RWPE1 (cell line): ENCODE measurements at regions not wholly inside any gene's neighbourhood (a gene's known extent, or its start where the extent isn't known, plus 50 kb on each side); places are given as distances from the start of the nearest gene placed in this dataset.

ENCODE experiments used
- CTCF ChIA-PET: fragments of 350-600 bp; sonication (Branson Sonifier 250); formaldehyde crosslinking; extraction: SDS; loops from one replicate; lab custom pipeline; 2021; lab: Yijun Ruan, JAX
- POLR2A ChIA-PET: fragments of 400-600 bp; formaldehyde crosslinking; extraction: SDS; loops from one replicate; lab custom pipeline; 2020; ENCODE audit warnings: antibody characterized with exemption; ENCODE audit not compliant: low non-redundant PET; lab: Yijun Ruan, JAX
- DNase-seq: peaks from one replicate; pipeline ENCODE4 v3.0.0; 2012; ENCODE audit warnings: low spot score
- H3K27ac ChIP-seq: fragments of 450-650 bp; 2 replicates; pipeline ENCODE4 v1.5.1; 2017
- TF ChIP-seq, protein P1 (sequence below): fragments of 450-650 bp; conservative IDR thresholded peaks from 2 replicates; pipeline ENCODE4 v1.5.1; 2017; ENCODE audit warnings: low read depth, mild to moderate bottlenecking

DNA sequence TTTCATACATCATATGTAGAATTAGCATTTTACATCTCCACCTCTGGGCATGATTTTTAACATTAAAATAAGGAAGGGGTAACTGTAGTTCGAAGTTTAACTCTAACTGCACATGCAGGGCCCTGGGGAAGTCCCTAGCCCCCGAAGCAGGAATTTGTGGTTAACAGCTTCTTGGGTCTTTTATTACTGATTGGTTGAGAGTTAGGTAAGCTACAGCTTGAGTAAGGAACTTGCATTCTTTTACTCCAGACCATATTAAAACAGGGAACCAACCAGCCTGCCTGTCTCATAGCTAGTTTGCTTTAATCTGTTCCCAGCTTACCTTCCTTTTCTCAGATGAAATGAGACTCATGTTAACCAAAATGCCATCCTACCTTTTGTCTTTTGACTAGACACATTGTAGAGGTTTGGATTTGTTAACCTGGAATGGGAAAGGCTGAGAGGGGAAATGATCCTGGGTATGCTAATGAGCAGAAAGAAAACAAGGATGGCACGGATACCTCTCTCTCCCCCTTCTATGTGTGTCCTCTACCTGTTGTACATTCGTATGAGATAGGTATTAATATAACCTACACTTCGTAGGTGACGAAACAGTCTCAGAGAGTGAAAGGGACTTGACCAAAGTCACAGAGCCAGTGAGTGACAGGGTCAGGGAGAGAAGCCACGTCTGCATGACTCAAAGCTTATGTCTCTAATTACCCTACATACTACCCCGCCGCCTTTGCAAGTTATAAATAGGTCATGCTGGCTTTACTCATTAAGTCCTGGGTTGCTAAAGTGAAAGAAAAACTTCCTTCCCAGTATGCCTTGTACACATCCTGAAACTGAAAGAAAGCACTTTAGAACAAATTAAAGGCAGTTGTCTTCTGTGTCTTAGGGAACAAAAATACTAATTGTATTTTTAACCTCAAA lies 119.5 kb upstream of the AFF2 start:
- TF ChIP-seq, protein P1, sequence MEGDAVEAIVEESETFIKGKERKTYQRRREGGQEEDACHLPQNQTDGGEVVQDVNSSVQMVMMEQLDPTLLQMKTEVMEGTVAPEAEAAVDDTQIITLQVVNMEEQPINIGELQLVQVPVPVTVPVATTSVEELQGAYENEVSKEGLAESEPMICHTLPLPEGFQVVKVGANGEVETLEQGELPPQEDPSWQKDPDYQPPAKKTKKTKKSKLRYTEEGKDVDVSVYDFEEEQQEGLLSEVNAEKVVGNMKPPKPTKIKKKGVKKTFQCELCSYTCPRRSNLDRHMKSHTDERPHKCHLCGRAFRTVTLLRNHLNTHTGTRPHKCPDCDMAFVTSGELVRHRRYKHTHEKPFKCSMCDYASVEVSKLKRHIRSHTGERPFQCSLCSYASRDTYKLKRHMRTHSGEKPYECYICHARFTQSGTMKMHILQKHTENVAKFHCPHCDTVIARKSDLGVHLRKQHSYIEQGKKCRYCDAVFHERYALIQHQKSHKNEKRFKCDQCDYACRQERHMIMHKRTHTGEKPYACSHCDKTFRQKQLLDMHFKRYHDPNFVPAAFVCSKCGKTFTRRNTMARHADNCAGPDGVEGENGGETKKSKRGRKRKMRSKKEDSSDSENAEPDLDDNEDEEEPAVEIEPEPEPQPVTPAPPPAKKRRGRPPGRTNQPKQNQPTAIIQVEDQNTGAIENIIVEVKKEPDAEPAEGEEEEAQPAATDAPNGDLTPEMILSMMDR: no peak
- DNase-seq: no peak
- no peak overlapping the region for H3K27ac ChIP-seq
- ChIA-PET POLR2A (no interaction called here), CTCF (no interaction called here)

DNA sequence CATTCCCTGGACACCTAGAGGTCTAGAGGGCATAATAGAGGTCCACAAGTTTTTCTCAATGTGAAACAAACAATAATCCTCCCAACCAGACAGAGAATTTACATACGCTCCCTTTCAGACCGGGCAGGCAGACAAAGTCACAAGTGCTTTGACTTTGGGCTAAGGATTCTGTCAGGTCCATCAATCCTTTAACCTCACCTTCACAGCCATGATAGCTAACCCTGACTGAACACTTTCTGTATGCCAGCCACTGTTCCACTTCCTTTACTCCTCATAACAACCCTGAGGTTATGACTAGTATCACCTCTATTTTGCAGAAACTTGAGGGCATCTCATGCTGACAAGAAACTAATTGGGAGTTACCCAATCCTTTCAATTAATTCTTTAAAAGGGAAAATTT lies 118.8 kb upstream of the AFF2 start:
- no peak overlapping the region for H3K27ac ChIP-seq
- TF ChIP-seq, protein P1: no peak
- DNase-seq: no peak
- CTCF ChIA-PET: no interaction called here
- POLR2A ChIA-PET: no interaction called here

DNA sequence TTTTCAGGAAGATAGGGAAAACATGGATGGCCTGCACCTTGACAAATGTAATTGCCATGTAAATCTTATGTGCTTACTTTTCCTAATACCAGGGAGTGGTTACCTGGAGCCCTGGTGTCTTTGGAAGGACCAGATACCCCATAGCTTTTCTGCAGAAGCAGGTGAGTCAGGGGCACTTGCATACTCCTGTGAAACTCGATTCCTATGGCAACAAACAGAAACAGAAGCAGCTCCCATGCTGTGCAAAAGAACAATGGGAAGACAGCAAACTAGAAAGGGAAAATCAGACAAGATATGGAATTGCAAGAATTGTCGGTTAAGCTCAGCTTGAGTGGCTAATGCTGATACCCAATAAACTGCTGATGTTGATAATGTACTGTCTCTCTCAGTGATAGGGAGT lies 117.4 kb upstream of the AFF2 start:
- TF ChIP-seq, protein P1: no peak
- ChIA-PET POLR2A (no interaction called here), CTCF (no interaction called here)
- H3K27ac ChIP-seq: no peak overlapping the region
- no peak for DNase-seq

DNA sequence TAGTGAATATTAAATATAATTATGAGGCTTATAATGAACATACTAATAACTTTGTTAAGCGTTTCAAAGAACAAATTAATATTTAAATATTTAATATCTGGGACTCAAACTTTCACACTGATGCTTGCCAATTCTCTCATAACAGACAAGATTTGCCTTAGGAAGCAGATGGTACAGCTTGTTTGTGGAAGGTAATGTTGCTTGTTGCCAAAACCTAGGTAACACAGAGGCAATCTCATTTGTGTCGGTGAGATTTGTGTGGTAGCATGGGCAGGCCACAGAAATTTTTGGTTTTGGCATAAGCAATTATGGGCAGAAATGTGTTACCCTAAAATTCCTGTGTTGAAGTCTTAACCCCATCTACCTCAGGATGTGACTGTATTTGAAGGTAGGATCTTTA lies 114.9 kb upstream of the AFF2 start:
- TF ChIP-seq, protein P1: no peak
- CTCF ChIA-PET: no interaction called here
- no peak for DNase-seq
- POLR2A ChIA-PET: no interaction called here
- no peak overlapping the region for H3K27ac ChIP-seq

DNA sequence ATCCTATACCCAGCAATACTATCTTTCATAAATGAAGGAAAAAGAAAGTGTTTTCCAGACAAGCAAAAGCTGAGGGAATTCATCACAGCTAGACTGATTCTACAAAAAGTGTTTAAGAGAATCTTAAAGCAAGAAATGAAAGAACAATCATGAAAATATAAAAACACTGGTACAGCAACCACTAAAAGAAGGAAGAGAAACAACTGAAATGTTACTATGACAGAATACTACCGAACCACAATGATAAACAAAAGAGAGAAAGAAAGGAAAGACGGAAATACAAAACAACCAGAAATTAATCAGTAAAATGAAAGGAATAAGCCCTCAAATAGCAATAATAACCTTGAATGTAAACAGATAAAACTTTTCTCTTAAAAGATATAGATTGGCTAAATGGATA lies 110.8 kb upstream of the AFF2 start:
- TF ChIP-seq, protein P1: no peak
- no peak overlapping the region for H3K27ac ChIP-seq
- no peak for DNase-seq
- CTCF ChIA-PET: interaction anchor here (0.7 kb wide), 1 partner anchor 144 kb away, joined by 3 read pairs; no protein-coding TSS in a partner anchor
- POLR2A ChIA-PET: no interaction called here

DNA sequence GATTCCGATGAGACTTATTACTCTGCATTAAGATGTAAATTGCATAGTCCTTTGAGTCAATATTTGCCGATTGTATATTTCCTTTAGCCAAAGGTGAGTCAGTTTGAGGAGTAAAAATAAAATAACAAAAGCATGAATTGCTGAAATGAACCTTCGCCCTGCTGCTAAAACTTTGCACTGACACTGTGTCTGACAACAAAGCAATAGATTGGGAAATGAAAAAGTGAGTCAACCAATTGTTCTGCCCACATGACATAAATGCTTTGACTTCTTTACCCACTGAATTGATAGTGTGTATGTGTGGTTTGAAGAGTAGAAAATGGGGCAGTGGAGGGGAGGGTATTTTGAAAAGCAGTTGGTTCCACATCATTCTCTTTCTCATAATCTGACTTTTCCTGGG lies 88.4 kb upstream of the AFF2 start:
- CTCF ChIA-PET: no interaction called here
- no peak overlapping the region for H3K27ac ChIP-seq
- TF ChIP-seq, protein P1: no peak
- POLR2A ChIA-PET: no interaction called here
- DNase-seq: no peak
